ENCODE measurements at regions not wholly inside any gene's neighbourhood (a gene's known extent, or its start where the extent isn't known, plus 50 kb on each side); places are given as distances from the start of the nearest gene placed in this dataset.

- ChIA-PET POLR2A (no interaction called here), CTCF (no interaction called here)
- intact Hi-C loops (cut with DNase I, micrococcal nuclease) = no loop called here
- Mint-ChIP-seq H3K27me3 (peaks cover 11% of the 10 kb centered on the region), H3K9me3 (no peaks in the 10 kb centered on the region), H3K27ac (no peak overlapping the region), H3K4me3 (no peak overlapping the region), H3K4me1 (ENCODE audit: low read depth) (peaks cover 8% of the 10 kb centered on the region), H3K36me3 (ENCODE audit: low read depth) (no peaks in the 10 kb centered on the region)
- Histone ChIP-seq H3K9me3 (ENCODE audit: control insufficient read depth in 1 of 2, insufficient read depth in 1 of 2, low read length in 2 of 2) (no peaks in the 10 kb centered on the region), H3K4me1 (ENCODE audit: insufficient read depth, low read length) (no peaks in the 10 kb centered on the region), H3K27ac (ENCODE audit: low read depth in 1 of 2, low read length in 2 of 2) (no peak overlapping the region), H3K36me3 (ENCODE audit: insufficient read depth, low read length) (no peaks in the 10 kb centered on the region), H3K4me3 (ENCODE audit: low read length) (no peak overlapping the region), H3K27me3 (ENCODE audit: control insufficient read depth in 1 of 2, insufficient read depth in 2 of 2, low read length in 2 of 2) (no peaks in the 10 kb centered on the region)
- DNase-seq (no peak), ATAC-seq (ENCODE audit: poor library complexity) (no peak)
- TF ChIP-seq CTCF (IDR thresholded peaks at IDR 0.05) = no peak
Measured at GRCh38 chr12:28089338-28089737, 100.9 kb upstream of the CCDC91 start.

- Mint-ChIP-seq H3K9me3 (no peaks in the 10 kb centered on the region), H3K4me1 (ENCODE audit: low read depth) (peaks cover 8% of the 10 kb centered on the region), H3K27ac (no peak overlapping the region), H3K4me3 (no peak overlapping the region), H3K36me3 (ENCODE audit: low read depth) (no peaks in the 10 kb centered on the region), H3K27me3 (peaks cover 15% of the 10 kb centered on the region)
- CTCF ChIA-PET = no interaction called here
- Histone ChIP-seq H3K4me1 (ENCODE audit: insufficient read depth, low read length) (no peaks in the 10 kb centered on the region), H3K27ac (ENCODE audit: low read depth in 1 of 2, low read length in 2 of 2) (no peak overlapping the region), H3K4me3 (ENCODE audit: low read length) (no peak overlapping the region), H3K9me3 (ENCODE audit: control insufficient read depth in 1 of 2, insufficient read depth in 1 of 2, low read length in 2 of 2) (no peaks in the 10 kb centered on the region), H3K27me3 (ENCODE audit: control insufficient read depth in 1 of 2, insufficient read depth in 2 of 2, low read length in 2 of 2) (no peaks in the 10 kb centered on the region), H3K36me3 (ENCODE audit: insufficient read depth, low read length) (no peaks in the 10 kb centered on the region)
- DNase-seq (no peak), ATAC-seq (ENCODE audit: poor library complexity) (no peak)
- intact Hi-C loops (cut with DNase I, micrococcal nuclease) = no loop called here
- POLR2A ChIA-PET = no interaction called here
- no peak for TF ChIP-seq CTCF (IDR thresholded peaks at IDR 0.05)
Measured at GRCh38 chr12:28090835-28091234, 99.4 kb upstream of the CCDC91 start.

- Mint-ChIP-seq H3K27me3 (peaks cover 9% of the 10 kb centered on the region), H3K4me1 (ENCODE audit: low read depth) (peaks cover 8% of the 10 kb centered on the region), H3K9me3 (no peaks in the 10 kb centered on the region), H3K27ac (no peak overlapping the region), H3K36me3 (ENCODE audit: low read depth) (no peaks in the 10 kb centered on the region), H3K4me3 (no peak overlapping the region)
- CTCF ChIA-PET = no interaction called here
- H3K27ac ChIP-seq (ENCODE audit: low read depth in 1 of 2, low read length in 2 of 2) = no peak overlapping the region
- no peaks in the 10 kb centered on the region for H3K4me1 ChIP-seq (ENCODE audit: insufficient read depth, low read length)
- intact Hi-C loops (cut with DNase I, micrococcal nuclease) = no loop called here
- POLR2A ChIA-PET = no interaction called here
- no peak for TF ChIP-seq CTCF (IDR thresholded peaks at IDR 0.05)
- no peak for DNase-seq
- H3K4me3 ChIP-seq (ENCODE audit: low read length) = no peak overlapping the region
- H3K9me3 ChIP-seq (ENCODE audit: control insufficient read depth in 1 of 2, insufficient read depth in 1 of 2, low read length in 2 of 2) = no peaks in the 10 kb centered on the region
- H3K36me3 ChIP-seq (ENCODE audit: insufficient read depth, low read length) = no peaks in the 10 kb centered on the region
- no peak for ATAC-seq (ENCODE audit: poor library complexity)
- H3K27me3 ChIP-seq (ENCODE audit: control insufficient read depth in 1 of 2, insufficient read depth in 2 of 2, low read length in 2 of 2) = no peaks in the 10 kb centered on the region
Measured at GRCh38 chr12:28092396-28092795, 97.9 kb upstream of the CCDC91 start.

Data from CD4-positive, alpha-beta T cell (primary cell).